ENCODE measurements at regions not wholly inside any gene's neighbourhood (a gene's known extent, or its start where the extent isn't known, plus 50 kb on each side); places are given as distances from the start of the nearest gene placed in this dataset.
"Not testable (repeated sequence)": the region's sequence is repeated elsewhere in the genome, so short reads cannot be mapped to it uniquely, and the experiment has no call there.

- not testable (repeated sequence) for TF ChIP-seq EZH2phosphoT487, CTCF (IDR thresholded peaks at IDR 0.05; ENCODE audit: low read length)
Measured at GRCh38 chr9:27839767-27840166, 266.5 kb upstream of the C9orf72 start.
